ENCODE measurements at regions not wholly inside any gene's neighbourhood (a gene's known extent, or its start where the extent isn't known, plus 50 kb on each side); places are given as distances from the start of the nearest gene placed in this dataset.

DNA sequence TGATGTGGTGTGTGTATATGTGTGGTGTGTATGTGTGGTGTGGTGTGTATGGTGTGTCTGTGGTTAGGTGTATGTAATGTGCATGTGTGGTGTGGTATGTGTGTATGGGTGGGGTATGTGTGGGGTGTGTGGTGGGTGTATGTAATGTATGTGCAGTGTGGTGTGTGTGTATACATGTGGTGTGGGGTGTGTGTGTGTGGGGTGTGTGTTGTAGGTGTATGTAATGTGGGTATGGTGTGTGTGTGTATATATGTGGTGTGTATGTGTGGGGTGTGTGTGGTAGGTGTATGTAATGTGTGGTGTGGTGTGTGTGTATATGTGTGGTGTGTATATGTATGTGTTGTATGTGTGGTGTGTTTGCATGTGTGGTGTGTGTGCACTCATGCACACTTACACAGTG lies 84.8 kb upstream of the ID2 start:
- no peak overlapping the region for H3K56ac ChIP-seq (ENCODE audit: insufficient read length, low read depth, low read length)
- H3K79me1 ChIP-seq (ENCODE audit: insufficient read depth, low read depth, low read length, poor library complexity, severe bottlenecking) = no peaks in the 10 kb centered on the region
- H3K4me2 ChIP-seq (ENCODE audit: insufficient read depth, insufficient read length, low read length) = no peak overlapping the region

More for the DNA sequence above, 84.8 kb upstream of the ID2 start:
- Histone ChIP-seq H2AFZ (ENCODE audit: low read length) (no peak overlapping the region), H3K27ac (ENCODE audit: insufficient read length, low read depth, low read length) (no peak overlapping the region), H2BK20ac (ENCODE audit: low read depth, low read length, poor library complexity, severe bottlenecking) (no peak overlapping the region), H4K8ac (replicated peaks; ENCODE audit: insufficient read length, low read depth, low read length) (no peak overlapping the region), H3K9me3 (ENCODE audit: control insufficient read depth, low read depth, low read length) (no peaks in the 10 kb centered on the region), H4K91ac (ENCODE audit: insufficient read length, low read depth, low read length) (no peak overlapping the region), H2AK5ac (ENCODE audit: insufficient read length, low read length) (no peak overlapping the region), H4K5ac (ENCODE audit: insufficient read length, low read depth, low read length) (no peak overlapping the region), H3K79me2 (ENCODE audit: insufficient read depth, low read length) (no peaks in the 10 kb centered on the region), H3K4me1 (ENCODE audit: insufficient read depth, low read length) (no peaks in the 10 kb centered on the region), H2BK12ac (ENCODE audit: insufficient read length, low read depth, low read length) (no peak overlapping the region), H2BK15ac (ENCODE audit: low read depth, low read length) (no peak overlapping the region), H3T11ph (ENCODE audit: low read length) (no peak overlapping the region), H3K27me3 (ENCODE audit: insufficient read depth, low read length) (no peaks in the 10 kb centered on the region), H3K23ac (ENCODE audit: insufficient read length, low read depth, low read length) (no peak overlapping the region), H2BK120ac (ENCODE audit: low read depth, low read length, poor library complexity, severe bottlenecking) (no peak overlapping the region), H3K4ac (ENCODE audit: low read depth, low read length) (no peak overlapping the region), H2BK5ac (ENCODE audit: insufficient read length, low read length) (no peak overlapping the region), H4K20me1 (ENCODE audit: control insufficient read depth, insufficient read depth, insufficient read length) (no peaks in the 10 kb centered on the region), H3K18ac (ENCODE audit: insufficient read length, low read depth, low read length) (no peak overlapping the region), H3K23me2 (ENCODE audit: insufficient read length, low read depth, low read length, poor library complexity, severe bottlenecking) (no peaks in the 10 kb centered on the region), H3K9ac (ENCODE audit: extremely low read depth, insufficient read length, low read length) (no peak overlapping the region), H3K14ac (ENCODE audit: insufficient read depth, low read length) (no peak overlapping the region)
- no peak for TF ChIP-seq CTCF (conservative IDR thresholded peaks at IDR 0.05)
- Mint-ChIP-seq H3K4me1 (0 out of 4 replicates have a peak, but pooled peaks cover 0 to 5% of the 10 kb centered on the region in 2 experiments), H3K36me3 (ENCODE audit: insufficient read depth in 1 of 3, low read depth in 3 of 3) (no peaks in the 10 kb centered on the region), H3K9me3 (no peaks in the 10 kb centered on the region), H3K4me3 (no peak overlapping the region), H3K27ac (no peak overlapping the region), H3K27me3 (ENCODE audit: low read depth) (peaks cover 2% of the 10 kb centered on the region)
- no peak for DNase-seq

Measured in H9 (cell line).